ENCODE measurements at regions not wholly inside any gene's neighbourhood (a gene's known extent, or its start where the extent isn't known, plus 50 kb on each side); places are given as distances from the start of the nearest gene placed in this dataset.

GRCh38 chr10:121659236-121659635 is 61.0 kb upstream of the FGFR2 start:
- no peak for DNase-seq

GRCh38 chr10:121658611-121659010 is 60.4 kb upstream of the FGFR2 start:
- no peak for DNase-seq

- no peak for DNase-seq
Measured at GRCh38 chr10:121658111-121658510, 59.9 kb upstream of the FGFR2 start.

GRCh38 chr10:121655254-121656144 is 57.3 kb upstream of the FGFR2 start:
- no peak for DNase-seq

- peak; percentile 65 for DNase-seq
Measured at GRCh38 chr10:121654021-121654545, 55.8 kb upstream of the FGFR2 start.

- no peak for DNase-seq
Measured at GRCh38 chr10:121653608-121654007, 55.4 kb upstream of the FGFR2 start.

- DNase-seq, result no peak
Measured at GRCh38 chr10:121648493-121648892, 50.2 kb upstream of the FGFR2 start.

GRCh38 chr10:121648059-121648458 is 49.8 kb upstream of the FGFR2 start:
- no peak for DNase-seq
